ENCODE measurements at regions not wholly inside any gene's neighbourhood (a gene's known extent, or its start where the extent isn't known, plus 50 kb on each side); places are given as distances from the start of the nearest gene placed in this dataset.

DNA sequence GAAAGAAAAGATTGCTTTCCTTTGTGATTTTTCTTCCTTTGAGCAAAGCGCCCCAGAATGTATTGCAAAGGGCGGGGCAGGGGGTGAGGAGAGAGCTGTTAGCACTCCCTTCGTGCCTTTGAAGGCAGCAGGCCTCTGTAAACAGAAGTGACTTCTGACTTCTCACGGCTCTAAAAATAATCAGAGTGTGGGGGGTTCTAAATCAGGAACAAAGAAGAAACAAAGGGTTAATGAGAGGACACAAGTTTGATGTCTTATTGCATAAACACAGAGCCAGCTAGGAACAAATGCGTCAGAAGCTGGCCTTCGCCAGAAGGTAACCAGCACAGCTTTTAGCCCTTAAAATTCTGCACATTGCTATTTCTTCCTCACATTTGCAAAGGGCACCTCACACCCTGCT is 626.2 kb downstream of the MID1IP1 start (continued):
- no peak for TF ChIP-seq SRSF1 (IDR thresholded peaks at IDR 0.05; ENCODE audit: low read depth, low read length)

DNA sequence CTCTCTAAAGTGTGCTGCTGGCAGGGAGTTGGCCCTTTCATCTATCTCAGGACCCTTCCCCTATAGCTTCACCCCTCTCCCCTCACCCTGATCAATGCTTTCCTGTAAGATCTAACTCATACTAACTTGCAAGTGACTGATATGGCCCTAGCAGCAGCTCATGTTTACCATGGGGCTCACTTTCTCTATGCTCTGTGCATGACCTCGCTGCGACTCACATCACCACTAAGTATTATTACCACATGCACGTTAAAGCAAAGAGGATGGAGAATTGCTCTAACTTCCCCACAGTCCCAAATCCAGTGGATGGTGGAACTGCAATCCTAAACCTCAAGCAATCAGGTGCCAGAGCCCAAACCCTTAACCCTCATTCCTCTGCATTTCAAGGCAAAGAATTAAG is 626.6 kb downstream of the MID1IP1 start:
- H3K4me1 ChIP-seq (replicated peaks in 1 of 2; ENCODE audit: control insufficient read depth in 2 of 2, insufficient read depth in 2 of 2, low read length in 2 of 2): no peaks in the 10 kb centered on the region; a peak in 1 of 5 replicates
- no peak overlapping the region for H3K4me2 ChIP-seq (ENCODE audit: insufficient read depth, low read length)
- TF ChIP-seq, protein P1, sequence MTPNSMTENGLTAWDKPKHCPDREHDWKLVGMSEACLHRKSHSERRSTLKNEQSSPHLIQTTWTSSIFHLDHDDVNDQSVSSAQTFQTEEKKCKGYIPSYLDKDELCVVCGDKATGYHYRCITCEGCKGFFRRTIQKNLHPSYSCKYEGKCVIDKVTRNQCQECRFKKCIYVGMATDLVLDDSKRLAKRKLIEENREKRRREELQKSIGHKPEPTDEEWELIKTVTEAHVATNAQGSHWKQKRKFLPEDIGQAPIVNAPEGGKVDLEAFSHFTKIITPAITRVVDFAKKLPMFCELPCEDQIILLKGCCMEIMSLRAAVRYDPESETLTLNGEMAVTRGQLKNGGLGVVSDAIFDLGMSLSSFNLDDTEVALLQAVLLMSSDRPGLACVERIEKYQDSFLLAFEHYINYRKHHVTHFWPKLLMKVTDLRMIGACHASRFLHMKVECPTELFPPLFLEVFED (CRISPR knock-in tag; conservative IDR thresholded peaks at IDR 0.05): no peak
- TF ChIP-seq ZNF445 (CRISPR knock-in tag; IDR thresholded peaks at IDR 0.05; ENCODE audit: low read depth) (no peak), NFIX (CRISPR knock-in tag; IDR thresholded peaks at IDR 0.05; ENCODE audit: low read depth) (no peak), ZNF699 (CRISPR knock-in tag; IDR thresholded peaks at IDR 0.05; ENCODE audit: insufficient replicate concordance) (no peak), ZNF589 (CRISPR knock-in tag; IDR thresholded peaks at IDR 0.05; ENCODE audit: low read depth) (no peak), XRCC4 (IDR thresholded peaks at IDR 0.05; ENCODE audit: extremely low read depth, insufficient read depth, insufficient read length) (no peak), ZNF41 (CRISPR knock-in tag; conservative IDR thresholded peaks at IDR 0.05) (no peak), EHMT2 (IDR thresholded peaks at IDR 0.05) (no peak), HNRNPH1 (optimal IDR thresholded peaks at IDR 0.05; ENCODE audit: low read depth, low read length) (no peak), KLF13 (tag; IDR thresholded peaks at IDR 0.05; ENCODE audit: borderline replicate concordance, low read depth) (no peak)
- TF ChIP-seq, protein P2, sequence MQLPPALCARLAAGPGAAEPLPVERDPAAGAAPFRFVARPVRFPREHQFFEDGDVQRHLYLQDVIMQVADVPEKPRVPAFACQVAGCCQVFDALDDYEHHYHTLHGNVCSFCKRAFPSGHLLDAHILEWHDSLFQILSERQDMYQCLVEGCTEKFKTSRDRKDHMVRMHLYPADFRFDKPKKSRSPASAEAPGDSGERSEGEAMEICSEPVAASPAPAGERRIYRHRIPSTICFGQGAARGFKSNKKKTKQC (CRISPR knock-in tag; IDR thresholded peaks at IDR 0.05): no peak
- intact Hi-C loops (cut with micrococcal nuclease) (no loop called here), in situ Hi-C loops (cut with MboI) (no loop called here)
- H2AFZ ChIP-seq (ENCODE audit: low read depth, low read length): no peak overlapping the region
- ATAC-seq: no peak
- H3K9ac ChIP-seq (ENCODE audit: insufficient read depth in 1 of 2, low read depth in 2 of 2, low read length in 2 of 2): no peak overlapping the region
- no peak for DNase-seq (ENCODE audit: extremely low read depth in 1 of 4, low spot score in 3 of 4)
- no peaks in the 10 kb centered on the region for H3K9me3 ChIP-seq (replicated peaks; ENCODE audit: control insufficient read depth, insufficient read depth, low read depth, low read length)
- no peak overlapping the region for H3K4me3 ChIP-seq
- no peaks in the 10 kb centered on the region for H3K36me3 ChIP-seq (ENCODE audit: control insufficient read depth, insufficient read depth, low read length)
- H3K27me3 ChIP-seq (ENCODE audit: control insufficient read depth in 2 of 2, insufficient read depth in 2 of 2, low read length in 2 of 2): no peaks in the 10 kb centered on the region
- no peaks in the 10 kb centered on the region for H4K20me1 ChIP-seq (replicated peaks; ENCODE audit: control insufficient read depth, insufficient read depth, low read length)
- ChIA-PET POLR2A (interaction anchor here (1.4 kb wide), 1 partner anchor 12 kb away, joined by 3 read pairs; no protein-coding TSS in a partner anchor), CTCF (ENCODE audit: low intra/inter-chr PET ratio) (no interaction called here)
- BruUV-seq (replicated peaks): no TSS peak
- no peaks in the 10 kb centered on the region for H3K79me2 ChIP-seq (ENCODE audit: control insufficient read depth, insufficient read depth, low read length)
- no peak overlapping the region for H3K27ac ChIP-seq (ENCODE audit: extremely low read depth, low read depth, low read length)
- no peak for FAIRE-seq
- no peaks in the 10 kb centered on the region for H3K9me1 ChIP-seq (ENCODE audit: control insufficient read depth, insufficient read depth, low read length)
- WGBS (ENCODE audit: insufficient coverage, low coverage, missing lambda C conversion rate): 0% methylated on average over 3 of the region's 3 CpGs
